Left ventricle myocardium inferior (tissue), 1 donor: ENCODE measurements at regions not wholly inside any gene's neighbourhood (a gene's known extent, or its start where the extent isn't known, plus 50 kb on each side); places are given as distances from the start of the nearest gene placed in this dataset.

ENCODE experiments used
- DNase-seq: peaks from one replicate; pipeline ENCODE4 v3.0.0-alpha.2; 2020
- H3K27ac ChIP-seq: fragments of 200-600 bp; replicated peaks from 2 replicates; pipeline ENCODE4 v1.8.0; 2021
- H3K27me3 ChIP-seq: fragments of 200-600 bp; 2 replicates; pipeline ENCODE4 v1.8.0; 2021; ENCODE audit warnings: low read depth
- H3K36me3 ChIP-seq: fragments of 200-600 bp; 2 replicates; pipeline ENCODE4 v1.8.0; 2021
- H3K4me1 ChIP-seq: fragments of 200-600 bp; 2 replicates; pipeline ENCODE4 v1.8.0; 2021
- H3K4me3 ChIP-seq: fragments of 200-600 bp; 2 replicates; pipeline ENCODE4 v1.8.0; 2021; ENCODE audit warnings: mild to moderate bottlenecking, moderate library complexity
- H3K9me3 ChIP-seq: fragments of 200-600 bp; replicated peaks from 2 replicates; pipeline ENCODE4 v1.8.0; 2021
- intact Hi-C: fragments of 100-400 bp; cut with micrococcal nuclease; formaldehyde crosslinking; loops from one replicate; pipeline ENCODE4 v1.11.0; 2022
- TF ChIP-seq, protein P1 (sequence below): fragments of 200-600 bp; IDR thresholded peaks from 2 replicates; pipeline ENCODE4 v1.8.0; 2021; ENCODE audit warnings: antibody characterized with exemption, mild to moderate bottlenecking, borderline replicate concordance
- donor health status: DM: no; HTN: yes; CAD: no; lungs with severe emphysema.

DNA sequence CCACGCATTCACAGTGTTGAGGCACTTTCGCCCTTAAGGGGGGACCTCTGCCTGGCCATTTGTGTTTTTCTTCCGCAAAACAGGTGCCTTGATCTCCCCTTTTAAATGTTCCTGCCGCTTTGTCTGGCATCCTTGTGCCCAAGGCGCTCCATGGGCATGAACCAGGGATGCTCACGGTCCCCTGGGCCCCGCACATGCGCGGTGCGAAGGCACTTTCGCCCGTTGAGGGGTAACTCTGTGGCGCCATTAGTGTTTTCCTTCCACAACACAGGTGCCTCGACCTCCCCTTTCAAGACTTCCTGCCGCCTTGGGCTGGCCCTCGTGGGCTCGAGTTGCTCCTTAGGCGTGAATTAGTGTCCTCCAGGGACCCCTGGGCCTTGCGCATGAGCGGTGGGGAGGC, 335.5 kb downstream of the ALG10 start:
- intact Hi-C loops: no loop called here
- Histone ChIP-seq H3K9me3 (peaks cover 73% of the 10 kb centered on the region), H3K36me3 (no peaks in the 10 kb centered on the region), H3K4me3 (no peak overlapping the region), H3K4me1 (no peaks in the 10 kb centered on the region), H3K27me3 (peaks cover 97% of the 10 kb centered on the region), H3K27ac (no peak overlapping the region)
- TF ChIP-seq, protein P1, sequence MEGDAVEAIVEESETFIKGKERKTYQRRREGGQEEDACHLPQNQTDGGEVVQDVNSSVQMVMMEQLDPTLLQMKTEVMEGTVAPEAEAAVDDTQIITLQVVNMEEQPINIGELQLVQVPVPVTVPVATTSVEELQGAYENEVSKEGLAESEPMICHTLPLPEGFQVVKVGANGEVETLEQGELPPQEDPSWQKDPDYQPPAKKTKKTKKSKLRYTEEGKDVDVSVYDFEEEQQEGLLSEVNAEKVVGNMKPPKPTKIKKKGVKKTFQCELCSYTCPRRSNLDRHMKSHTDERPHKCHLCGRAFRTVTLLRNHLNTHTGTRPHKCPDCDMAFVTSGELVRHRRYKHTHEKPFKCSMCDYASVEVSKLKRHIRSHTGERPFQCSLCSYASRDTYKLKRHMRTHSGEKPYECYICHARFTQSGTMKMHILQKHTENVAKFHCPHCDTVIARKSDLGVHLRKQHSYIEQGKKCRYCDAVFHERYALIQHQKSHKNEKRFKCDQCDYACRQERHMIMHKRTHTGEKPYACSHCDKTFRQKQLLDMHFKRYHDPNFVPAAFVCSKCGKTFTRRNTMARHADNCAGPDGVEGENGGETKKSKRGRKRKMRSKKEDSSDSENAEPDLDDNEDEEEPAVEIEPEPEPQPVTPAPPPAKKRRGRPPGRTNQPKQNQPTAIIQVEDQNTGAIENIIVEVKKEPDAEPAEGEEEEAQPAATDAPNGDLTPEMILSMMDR: no peak
- DNase-seq: no peak

DNA sequence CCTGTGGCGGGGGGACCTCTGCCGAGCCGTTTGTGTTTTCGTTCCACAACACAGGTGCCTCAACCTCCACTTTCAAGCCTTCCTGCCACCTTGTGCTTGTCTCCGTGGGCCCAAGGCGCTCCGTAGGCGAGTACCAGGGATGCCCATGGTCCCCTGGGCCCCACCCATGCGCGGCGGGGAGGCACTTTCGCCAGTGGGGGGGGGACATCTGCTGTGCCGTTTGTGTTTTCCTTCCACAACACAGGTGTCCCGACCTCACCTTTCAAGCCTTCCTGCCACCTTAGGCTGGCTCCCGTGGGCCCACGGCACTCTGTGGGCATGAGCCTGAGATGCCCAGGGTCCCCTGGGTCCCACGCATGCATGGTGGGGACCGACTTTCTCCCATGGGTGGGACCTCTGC, 335.9 kb downstream of the ALG10 start:
- Histone ChIP-seq H3K36me3 (no peaks in the 10 kb centered on the region), H3K9me3 (peaks cover 72% of the 10 kb centered on the region), H3K27ac (no peak overlapping the region), H3K27me3 (peaks cover 96% of the 10 kb centered on the region), H3K4me3 (no peak overlapping the region), H3K4me1 (no peaks in the 10 kb centered on the region)
- intact Hi-C loops: no loop called here
- TF ChIP-seq, protein P1: no peak
- no peak for DNase-seq

DNA sequence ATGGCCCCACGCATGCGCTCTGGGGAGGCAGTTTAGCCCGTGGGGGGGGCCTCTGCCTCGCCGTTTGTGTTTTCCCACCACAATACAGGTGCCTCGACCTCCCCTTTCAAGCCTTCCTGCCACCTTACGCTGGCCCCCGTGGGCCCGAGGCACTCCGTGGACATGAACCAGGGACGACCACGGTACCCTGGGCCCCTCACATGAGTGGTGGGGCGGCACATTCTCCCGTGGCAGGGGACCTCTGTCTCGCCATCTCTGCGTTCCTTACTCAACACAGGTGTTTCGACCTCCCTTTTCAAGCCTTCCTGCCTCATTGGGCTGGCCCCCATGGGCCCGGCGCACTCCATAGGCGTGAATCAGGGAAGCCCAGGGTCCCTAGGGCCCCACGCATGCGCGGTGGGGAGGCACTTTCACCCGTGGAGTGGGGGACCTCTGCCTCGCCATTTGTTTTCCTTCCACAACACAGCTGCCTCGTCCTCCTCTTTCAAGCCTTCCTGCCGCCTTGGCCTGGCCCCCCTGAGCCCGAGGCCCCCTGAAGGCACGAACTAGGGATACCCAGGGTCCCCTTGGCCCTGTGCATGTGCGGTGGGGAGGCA, 339.5 kb downstream of the ALG10 start:
- TF ChIP-seq, protein P1: no peak
- H3K27me3 ChIP-seq: peaks cover 81% of the 10 kb centered on the region
- no peaks in the 10 kb centered on the region for H3K36me3 ChIP-seq
- intact Hi-C loops: no loop called here
- no peak for DNase-seq
- no peaks in the 10 kb centered on the region for H3K4me1 ChIP-seq
- no peak overlapping the region for H3K27ac ChIP-seq
- H3K9me3 ChIP-seq: peaks cover 72% of the 10 kb centered on the region
- no peak overlapping the region for H3K4me3 ChIP-seq

DNA sequence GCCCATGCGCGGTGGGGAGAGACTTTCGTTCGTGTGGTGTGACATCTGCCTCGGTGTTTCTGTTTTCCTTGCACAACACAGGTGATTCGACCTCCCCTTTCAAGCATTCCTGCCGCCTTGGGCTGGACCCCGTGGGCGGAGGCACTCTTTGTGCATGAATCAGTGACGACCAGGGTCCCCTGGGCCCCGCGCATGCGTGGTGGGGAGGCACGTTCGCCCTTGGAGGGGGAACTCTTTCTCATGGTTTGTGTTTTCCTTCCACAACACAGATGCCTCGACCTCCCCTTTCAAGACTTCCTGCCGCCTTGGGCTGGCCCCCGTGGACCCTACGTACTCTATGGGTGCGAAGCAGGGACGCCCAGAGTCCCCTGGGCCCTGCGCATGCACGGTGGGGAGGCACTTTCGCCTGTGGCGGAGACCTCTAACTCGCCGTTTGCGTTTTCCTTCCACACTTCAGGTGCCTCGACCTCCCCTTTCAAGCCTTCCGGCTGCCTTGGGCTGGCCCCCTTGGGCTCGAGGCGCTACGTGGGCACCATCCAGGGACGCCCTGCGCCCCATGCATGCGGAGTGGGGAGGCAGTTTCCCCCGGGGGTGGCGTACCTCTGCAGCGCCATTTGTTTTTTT, 340.9 kb downstream of the ALG10 start:
- TF ChIP-seq, protein P1: no peak
- no peaks in the 10 kb centered on the region for H3K36me3 ChIP-seq
- no peak overlapping the region for H3K4me3 ChIP-seq
- H3K27me3 ChIP-seq: peaks cover 77% of the 10 kb centered on the region
- peaks cover 73% of the 10 kb centered on the region for H3K9me3 ChIP-seq
- intact Hi-C loops: no loop called here
- H3K4me1 ChIP-seq: no peaks in the 10 kb centered on the region
- no peak overlapping the region for H3K27ac ChIP-seq
- no peak for DNase-seq

DNA sequence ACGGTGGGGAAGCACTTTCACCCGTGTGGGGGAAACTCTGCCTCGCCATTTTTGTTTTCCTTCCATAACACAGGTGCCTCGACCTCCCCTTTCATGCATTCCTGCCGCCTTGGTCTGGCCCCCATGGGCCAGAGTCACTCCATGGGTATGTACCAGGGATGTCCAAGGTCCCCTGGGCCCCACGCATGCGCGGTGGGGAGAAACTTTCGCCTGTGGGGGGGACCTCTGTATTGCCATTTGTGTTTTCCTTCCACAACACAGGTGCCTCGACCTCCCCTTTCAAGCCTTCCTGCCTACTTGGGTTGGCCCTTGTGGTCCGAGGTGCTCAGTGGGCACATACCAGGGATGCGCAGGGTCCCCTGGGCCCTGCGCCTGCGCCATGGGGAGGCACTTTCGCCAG, 345.8 kb downstream of the ALG10 start:
- Histone ChIP-seq H3K27ac (no peak overlapping the region), H3K27me3 (peaks cover 40% of the 10 kb centered on the region), H3K4me3 (no peak overlapping the region), H3K4me1 (no peaks in the 10 kb centered on the region), H3K9me3 (peaks cover 85% of the 10 kb centered on the region), H3K36me3 (no peaks in the 10 kb centered on the region)
- intact Hi-C loops: no loop called here
- no peak for DNase-seq
- TF ChIP-seq, protein P1: no peak
